AG09309 (cell line): ENCODE measurements at regions not wholly inside any gene's neighbourhood (a gene's known extent, or its start where the extent isn't known, plus 50 kb on each side); places are given as distances from the start of the nearest gene placed in this dataset.

Experiments used
- DNase-seq: peaks from one replicate; pipeline ENCODE4 v3.0.0-alpha.2; 2010; ENCODE audit warnings: low read depth
- H3K4me3 ChIP-seq: 2 replicates; pipeline ENCODE4 v1.5.1; 2011; ENCODE audit warnings: mild to moderate bottlenecking, low read depth, low read length, moderate library complexity; ENCODE audit not compliant: control insufficient read depth
- CTCF ChIP-seq: IDR thresholded peaks from 2 replicates; pipeline ENCODE4 v1.5.1; 2011; ENCODE audit warnings: mild to moderate bottlenecking, low read depth, low read length, inconsistent platforms; ENCODE audit not compliant: insufficient read depth, control insufficient read depth; ENCODE audit errors: missing control alignments

- TF ChIP-seq CTCF, result no peak
- no peak overlapping the region for H3K4me3 ChIP-seq
- no peak for DNase-seq
Measured at GRCh38 chr3:139745831-139746230, 68.1 kb upstream of the NMNAT3 start.

GRCh38 chr3:139738697-139739096 is 60.9 kb upstream of the NMNAT3 start:
- no peak for DNase-seq
- H3K4me3 ChIP-seq, result no peak overlapping the region

GRCh38 chr3:139737682-139738361 is 60.0 kb upstream of the NMNAT3 start:
- no peak for DNase-seq
- no peak overlapping the region for H3K4me3 ChIP-seq
- no peak for TF ChIP-seq CTCF

More at GRCh38 chr3:139738697-139739096, 60.9 kb upstream of the NMNAT3 start:
- no peak for TF ChIP-seq CTCF

GRCh38 chr3:139735191-139735590 is 57.4 kb upstream of the NMNAT3 start:
- no peak for DNase-seq
- no peak overlapping the region for H3K4me3 ChIP-seq
- no peak for TF ChIP-seq CTCF

GRCh38 chr3:139732729-139733128 is 55.0 kb upstream of the NMNAT3 start:
- TF ChIP-seq CTCF, result no peak
- no peak overlapping the region for H3K4me3 ChIP-seq
- no peak for DNase-seq

- no peak overlapping the region for H3K4me3 ChIP-seq
- no peak for TF ChIP-seq CTCF
- DNase-seq, result no peak
Measured at GRCh38 chr3:139729300-139729699, 51.5 kb upstream of the NMNAT3 start.
